ENCODE measurements at regions not wholly inside any gene's neighbourhood (a gene's known extent, or its start where the extent isn't known, plus 50 kb on each side); places are given as distances from the start of the nearest gene placed in this dataset.
"Not testable (repeated sequence)": the region's sequence is repeated elsewhere in the genome, so short reads cannot be mapped to it uniquely, and the experiment has no call there.

DNA sequence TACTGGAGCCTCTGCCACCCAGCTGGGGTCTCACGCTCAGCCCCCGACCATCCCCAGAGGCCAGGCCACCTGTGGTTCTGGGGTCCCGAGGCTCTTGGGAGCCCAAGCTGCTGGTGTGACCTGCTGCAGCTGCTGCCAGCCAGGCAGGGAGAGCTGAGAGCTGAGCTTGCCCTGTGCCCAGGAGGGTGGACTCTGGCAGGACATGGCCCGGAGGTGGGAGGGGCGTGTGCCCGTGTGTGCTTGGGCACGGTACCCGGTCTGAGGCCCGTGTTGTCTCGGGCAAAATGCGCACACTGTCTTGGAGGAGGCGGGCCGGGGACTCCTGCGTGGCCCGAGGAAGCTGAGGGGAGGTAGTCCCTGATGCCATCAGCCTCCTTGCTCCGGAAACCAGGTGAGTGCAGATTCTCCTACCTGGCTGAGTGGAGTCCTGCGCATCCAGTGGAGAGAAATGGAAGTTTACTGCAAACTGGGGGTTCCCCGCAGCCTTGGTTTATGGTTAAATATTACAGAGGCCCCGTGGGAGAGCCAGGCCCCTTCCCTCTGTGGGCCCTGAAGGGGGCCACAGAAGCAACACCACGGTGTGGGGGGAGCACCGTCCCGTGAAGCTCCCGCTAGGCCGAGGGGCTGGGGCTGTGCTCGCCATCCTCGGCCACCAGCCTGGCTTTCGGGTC, 4380.8 kb upstream of the TPTE start:
- H2AFZ ChIP-seq (ENCODE audit: low read length); H3K9me3 ChIP-seq (ENCODE audit: low read length); H3K27ac ChIP-seq (ENCODE audit: low read length); H3K36me3 ChIP-seq (ENCODE audit: insufficient read depth, low read length); H3K4me1 ChIP-seq (ENCODE audit: low read length); H3K79me2 ChIP-seq (ENCODE audit: low read length); DNase-seq; H3K4me2 ChIP-seq (ENCODE audit: low read depth, low read length, poor library complexity, severe bottlenecking); H3K4me3 ChIP-seq (ENCODE audit: low read length); H3K9me2 ChIP-seq (replicated peaks; ENCODE audit: insufficient read depth, low read length); H3K9ac ChIP-seq (ENCODE audit: low read length); H3K27me3 ChIP-seq (ENCODE audit: low read length); H4K20me1 ChIP-seq (ENCODE audit: insufficient read depth, low read depth, low read length): not testable (repeated sequence)

DNA sequence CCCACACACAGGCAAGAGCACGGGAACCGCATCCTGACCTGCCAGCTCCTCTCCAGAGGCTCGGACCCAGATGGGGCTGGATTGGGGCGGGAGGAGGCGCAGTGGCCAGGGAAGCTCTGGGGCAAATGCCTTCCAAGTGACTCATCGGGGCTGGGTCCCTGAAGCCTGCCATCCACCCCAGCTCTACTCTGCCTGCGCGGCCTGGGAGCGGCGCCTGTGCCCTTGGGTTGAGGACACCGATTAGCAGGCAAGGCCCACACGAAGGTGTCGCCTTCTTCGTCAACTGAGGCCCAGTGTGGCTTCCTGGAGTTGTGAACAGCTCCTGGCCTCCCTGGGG, 4380.3 kb upstream of the TPTE start:
- not testable (repeated sequence) for H3K4me3 ChIP-seq (ENCODE audit: low read length); H3K36me3 ChIP-seq (ENCODE audit: insufficient read depth, low read length); H3K79me2 ChIP-seq (ENCODE audit: low read length); H3K4me2 ChIP-seq (ENCODE audit: low read depth, low read length, poor library complexity, severe bottlenecking); H3K9me3 ChIP-seq (ENCODE audit: low read length); H3K27ac ChIP-seq (ENCODE audit: low read length); H3K9ac ChIP-seq (ENCODE audit: low read length); H2AFZ ChIP-seq (ENCODE audit: low read length); H4K20me1 ChIP-seq (ENCODE audit: insufficient read depth, low read depth, low read length); H3K9me2 ChIP-seq (replicated peaks; ENCODE audit: insufficient read depth, low read length); DNase-seq; H3K4me1 ChIP-seq (ENCODE audit: low read length); H3K27me3 ChIP-seq (ENCODE audit: low read length)

GRCh38 chr21:6153154-6153553, 4368.2 kb upstream of the TPTE start:
- H3K9ac ChIP-seq (ENCODE audit: low read length); H4K20me1 ChIP-seq (ENCODE audit: insufficient read depth, low read depth, low read length); H3K9me3 ChIP-seq (ENCODE audit: low read length); H3K4me1 ChIP-seq (ENCODE audit: low read length); H3K4me2 ChIP-seq (ENCODE audit: low read depth, low read length, poor library complexity, severe bottlenecking); H3K36me3 ChIP-seq (ENCODE audit: insufficient read depth, low read length); H3K9me2 ChIP-seq (replicated peaks; ENCODE audit: insufficient read depth, low read length); H2AFZ ChIP-seq (ENCODE audit: low read length); H3K27ac ChIP-seq (ENCODE audit: low read length); DNase-seq; H3K4me3 ChIP-seq (ENCODE audit: low read length); H3K79me2 ChIP-seq (ENCODE audit: low read length); H3K27me3 ChIP-seq (ENCODE audit: low read length): not testable (repeated sequence)

GRCh38 chr21:6154524-6155320, 4366.7 kb upstream of the TPTE start:
- not testable (repeated sequence) for H4K20me1 ChIP-seq (ENCODE audit: insufficient read depth, low read depth, low read length); H3K36me3 ChIP-seq (ENCODE audit: insufficient read depth, low read length); DNase-seq; H3K79me2 ChIP-seq (ENCODE audit: low read length); H3K27ac ChIP-seq (ENCODE audit: low read length); H3K9ac ChIP-seq (ENCODE audit: low read length); H3K4me1 ChIP-seq (ENCODE audit: low read length); H3K4me2 ChIP-seq (ENCODE audit: low read depth, low read length, poor library complexity, severe bottlenecking); H3K4me3 ChIP-seq (ENCODE audit: low read length); H3K9me2 ChIP-seq (replicated peaks; ENCODE audit: insufficient read depth, low read length); H3K9me3 ChIP-seq (ENCODE audit: low read length); H3K27me3 ChIP-seq (ENCODE audit: low read length); H2AFZ ChIP-seq (ENCODE audit: low read length)

DNA sequence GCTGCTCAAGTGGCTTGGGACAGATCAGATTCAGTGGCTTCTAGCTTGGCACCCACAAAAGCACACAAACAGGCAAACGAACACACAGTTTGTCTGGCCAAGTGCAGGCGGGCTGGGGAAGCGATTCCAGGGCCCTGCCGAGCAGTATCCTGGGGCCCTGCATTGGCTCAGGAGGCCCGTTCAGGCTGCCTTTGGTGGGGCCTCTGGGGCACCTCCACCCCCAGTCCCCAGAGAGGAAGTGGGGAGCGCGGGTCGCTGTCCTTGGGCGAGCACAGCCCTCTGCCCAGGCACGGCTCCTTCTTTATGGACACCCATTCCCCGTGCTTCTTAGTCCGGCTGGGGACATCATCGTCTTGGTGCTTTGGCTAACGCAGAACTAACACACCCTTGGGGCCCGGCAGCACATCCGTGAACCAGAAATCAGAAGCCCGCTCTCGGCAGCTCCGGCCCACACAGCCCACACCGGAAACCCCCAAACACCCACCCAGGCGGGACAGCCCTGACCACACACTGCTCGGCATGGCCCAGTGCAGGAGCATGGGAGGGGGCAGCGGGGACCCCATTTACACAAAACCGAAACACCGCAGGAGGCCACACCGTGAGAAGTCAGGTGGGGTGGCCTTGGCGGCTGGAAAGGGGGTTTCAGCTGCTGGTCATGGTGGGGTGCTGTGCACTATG, 4364.5 kb upstream of the TPTE start:
- H4K20me1 ChIP-seq (ENCODE audit: insufficient read depth, low read depth, low read length) = not testable (repeated sequence)

DNA sequence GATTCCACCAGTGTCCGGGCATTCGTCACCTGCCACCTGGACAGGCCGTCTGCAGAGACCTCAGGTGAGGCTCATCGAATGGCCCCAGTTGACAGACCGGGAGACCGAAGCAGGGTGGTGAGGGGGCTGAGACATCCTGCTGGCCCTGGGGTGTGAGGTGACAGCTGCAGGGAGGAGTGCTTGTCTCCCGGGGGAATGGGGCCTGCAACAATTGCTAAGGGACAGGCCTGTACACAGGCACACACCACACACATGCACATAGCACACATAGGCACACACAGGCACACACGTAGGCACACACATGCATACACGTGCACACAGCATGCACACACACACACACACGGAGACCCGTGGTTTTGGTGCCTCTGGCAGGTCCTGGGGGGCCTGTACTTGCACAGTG, 4363.9 kb upstream of the TPTE start:
- H3K4me1 ChIP-seq (ENCODE audit: low read length); H3K9me2 ChIP-seq (replicated peaks; ENCODE audit: insufficient read depth, low read length); H3K27me3 ChIP-seq (ENCODE audit: low read length); H3K9ac ChIP-seq (ENCODE audit: low read length); H3K79me2 ChIP-seq (ENCODE audit: low read length); H3K4me3 ChIP-seq (ENCODE audit: low read length); H3K27ac ChIP-seq (ENCODE audit: low read length); H4K20me1 ChIP-seq (ENCODE audit: insufficient read depth, low read depth, low read length); DNase-seq; H3K9me3 ChIP-seq (ENCODE audit: low read length); H3K36me3 ChIP-seq (ENCODE audit: insufficient read depth, low read length); H3K4me2 ChIP-seq (ENCODE audit: low read depth, low read length, poor library complexity, severe bottlenecking); H2AFZ ChIP-seq (ENCODE audit: low read length): not testable (repeated sequence)

More for the DNA sequence above, 4364.5 kb upstream of the TPTE start:
- H3K27me3 ChIP-seq (ENCODE audit: low read length); H3K79me2 ChIP-seq (ENCODE audit: low read length); H3K4me2 ChIP-seq (ENCODE audit: low read depth, low read length, poor library complexity, severe bottlenecking); H3K9me3 ChIP-seq (ENCODE audit: low read length); H3K36me3 ChIP-seq (ENCODE audit: insufficient read depth, low read length); DNase-seq; H3K4me1 ChIP-seq (ENCODE audit: low read length); H3K9me2 ChIP-seq (replicated peaks; ENCODE audit: insufficient read depth, low read length); H3K9ac ChIP-seq (ENCODE audit: low read length); H3K4me3 ChIP-seq (ENCODE audit: low read length); H3K27ac ChIP-seq (ENCODE audit: low read length); H2AFZ ChIP-seq (ENCODE audit: low read length): not testable (repeated sequence)

DNA sequence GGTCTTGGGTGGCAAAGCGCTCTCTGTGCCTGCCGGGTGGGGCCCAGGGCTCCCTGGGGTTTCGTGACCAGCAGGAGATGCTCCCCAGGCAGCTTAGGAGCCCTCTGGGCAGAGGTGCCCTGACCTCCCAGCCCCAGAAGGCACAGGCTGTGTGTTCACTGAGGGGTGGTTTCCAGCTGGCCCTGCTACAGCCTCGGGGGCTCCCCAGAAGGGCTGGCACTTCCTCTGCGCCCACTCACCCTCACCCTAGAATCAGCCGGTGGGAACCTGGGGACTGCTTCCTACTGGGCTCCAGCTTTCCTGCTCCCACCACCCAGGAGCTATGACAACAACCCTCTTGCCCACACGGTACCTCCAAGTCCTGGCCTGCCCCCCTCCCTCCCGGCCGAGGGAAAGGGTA, 4363.2 kb upstream of the TPTE start:
- not testable (repeated sequence) for H3K4me2 ChIP-seq (ENCODE audit: low read depth, low read length, poor library complexity, severe bottlenecking); H3K27me3 ChIP-seq (ENCODE audit: low read length); H3K27ac ChIP-seq (ENCODE audit: low read length); H3K36me3 ChIP-seq (ENCODE audit: insufficient read depth, low read length); H3K4me3 ChIP-seq (ENCODE audit: low read length); H3K9me2 ChIP-seq (replicated peaks; ENCODE audit: insufficient read depth, low read length); H2AFZ ChIP-seq (ENCODE audit: low read length); H3K9ac ChIP-seq (ENCODE audit: low read length); H3K4me1 ChIP-seq (ENCODE audit: low read length); DNase-seq; H4K20me1 ChIP-seq (ENCODE audit: insufficient read depth, low read depth, low read length); H3K79me2 ChIP-seq (ENCODE audit: low read length); H3K9me3 ChIP-seq (ENCODE audit: low read length)
